HG02763 (cell line): ENCODE measurements at regions not wholly inside any gene's neighbourhood (a gene's known extent, or its start where the extent isn't known, plus 50 kb on each side); places are given as distances from the start of the nearest gene placed in this dataset.

Experiments used
- ATAC-seq: cut with Tn5 transposase; IDR thresholded peaks from one replicate; pipeline ENCODE4 v1.9.1; 2021; ENCODE audit warnings: mild to moderate bottlenecking, moderate library complexity; ENCODE audit not compliant: unreplicated experiment

GRCh38 chrX:26411045-26411444 is 195.1 kb downstream of the MAGEB5 start:
- ATAC-seq = no peak

- ATAC-seq = no peak
Measured at GRCh38 chrX:26409636-26410035, 193.7 kb downstream of the MAGEB5 start.

- ATAC-seq = no peak
Measured at GRCh38 chrX:26387906-26388305, 171.9 kb downstream of the MAGEB5 start.

GRCh38 chrX:26376037-26376708 is 160.2 kb downstream of the MAGEB5 start:
- no peak for ATAC-seq

- no peak for ATAC-seq
Measured at GRCh38 chrX:26375346-26375745, 159.4 kb downstream of the MAGEB5 start.

GRCh38 chrX:26373829-26374228 is 157.9 kb downstream of the MAGEB5 start:
- ATAC-seq = no peak

- ATAC-seq = no peak
Measured at GRCh38 chrX:26352891-26353430, 137.0 kb downstream of the MAGEB5 start.

- no peak for ATAC-seq
Measured at GRCh38 chrX:26347171-26347570, 131.2 kb downstream of the MAGEB5 start.

GRCh38 chrX:26334232-26334631 is 118.3 kb downstream of the MAGEB5 start:
- no peak for ATAC-seq

- ATAC-seq = no peak
Measured at GRCh38 chrX:26328608-26329319, 112.8 kb downstream of the MAGEB5 start.

GRCh38 chrX:26309262-26309661 is 93.3 kb downstream of the MAGEB5 start:
- no peak for ATAC-seq

- ATAC-seq = no peak
Measured at GRCh38 chrX:26295425-26295824, 79.5 kb downstream of the MAGEB5 start.

- ATAC-seq = no peak
Measured at GRCh38 chrX:26286836-26287235, 70.9 kb downstream of the MAGEB5 start.
